K562 (cell line): ENCODE measurements at regions not wholly inside any gene's neighbourhood (a gene's known extent, or its start where the extent isn't known, plus 50 kb on each side); places are given as distances from the start of the nearest gene placed in this dataset.

Experiments used
- ATAC-seq: fragments of 200-7000 bp; cut with Tn5 transposase; 3 replicates; pipeline ENCODE4 v1.9.1; 2020; ENCODE audit warnings: moderate library complexity
- BruUV-seq: library from RNA; stranded (reverse); fragments of 400-500 nt; replicated peaks from 2 replicates; lab custom pipeline; 2021; lab: Mats Ljungman, UMichigan
- CTCF ChIA-PET: fragments of 300-600 bp; formaldehyde crosslinking; extraction: SDS; loops from one replicate; lab custom pipeline; 2021; ENCODE audit warnings: low intra/inter-chr PET ratio; lab: Yijun Ruan, JAX
- POLR2A ChIA-PET: fragments of 300-600, 350-650 bp; sonication (Branson Sonifier 250); formaldehyde crosslinking; extraction: SDS; loops from one replicate; lab custom pipeline; 2021; ENCODE audit warnings: antibody characterized with exemption, inconsistent platforms; lab: Yijun Ruan, JAX
- DNase-seq, 4 experiments: peaks; one replicate each; pipeline versions ENCODE4 v3.0.0 to v3.0.0-alpha.2; 2011 to 2018; ENCODE audit warnings: low spot score in 3 of 4, mixed read lengths in 3 of 4; ENCODE audit errors: extremely low read depth in 1 of 4
- FAIRE-seq: peaks from 2 replicates; lab custom pipeline; 2011; peaks lifted over from hg19 to GRCh38; lab: Jason Lieb, UNC
- H2AFZ ChIP-seq: 2 replicates; pipeline ENCODE4 v1.6.0; 2011; ENCODE audit warnings: low read depth, low read length, control low read depth, inconsistent platforms
- H3K27ac ChIP-seq: fragments of 200-600 bp; 3 replicates; pipeline ENCODE4 v1.8.0; 2011; ENCODE audit warnings: low read depth, mild to moderate bottlenecking, control low read depth, inconsistent platforms, low read length, moderate library complexity, mixed read lengths; ENCODE audit errors: extremely low read depth
- H3K27me3 ChIP-seq, 2 experiments: fragments of 300-600 bp in 1 of 2; 2 replicates in 1 of 2; 3 replicates in 1 of 2; pipeline versions ENCODE4 v1.6.0 to v1.8.0; 2011; ENCODE audit warnings: inconsistent platforms in 2 of 2, low read length in 2 of 2, mild to moderate bottlenecking in 1 of 2, mixed read lengths in 1 of 2, moderate library complexity in 1 of 2; ENCODE audit not compliant: control insufficient read depth in 2 of 2, insufficient read depth in 2 of 2
- H3K36me3 ChIP-seq: fragments of 300-600 bp; 3 replicates; pipeline ENCODE4 v1.8.0; 2011; ENCODE audit warnings: mild to moderate bottlenecking, low read length, inconsistent platforms; ENCODE audit not compliant: control insufficient read depth, insufficient read depth
- H3K4me1 ChIP-seq, 2 experiments: fragments of 200-600 bp in 1 of 2; replicated peaks in 1 of 2; 2 replicates in 1 of 2; 3 replicates in 1 of 2; pipeline versions ENCODE4 v1.5.1 to v1.8.0; 2011; ENCODE audit warnings: inconsistent platforms in 2 of 2, low read length in 2 of 2, mild to moderate bottlenecking in 1 of 2, mixed read lengths in 1 of 2, moderate library complexity in 1 of 2; ENCODE audit not compliant: control insufficient read depth in 2 of 2, insufficient read depth in 2 of 2
- H3K4me2 ChIP-seq: 2 replicates; pipeline ENCODE4 v1.6.1; 2011; ENCODE audit warnings: low read length, control low read depth, inconsistent platforms, mixed read lengths; ENCODE audit not compliant: insufficient read depth
- H3K4me3 ChIP-seq: fragments of 200-600 bp; sonication (generic), shearing (Covaris generic); 2 replicates; pipeline ENCODE4 v1.5.1; 2016; ENCODE audit warnings: control low read depth, inconsistent platforms
- H3K79me2 ChIP-seq: fragments of 200-600 bp; 3 replicates; pipeline ENCODE4 v1.8.0; 2011; ENCODE audit warnings: low read length, inconsistent platforms; ENCODE audit not compliant: control insufficient read depth, insufficient read depth
- H3K9ac ChIP-seq, 2 experiments: 2 replicates each; pipeline versions ENCODE4 v1.6.0 to v1.6.1; 2011; ENCODE audit warnings: low read depth in 2 of 2, low read length in 2 of 2, control low read depth in 1 of 2, inconsistent platforms in 1 of 2, mild to moderate bottlenecking in 1 of 2, mixed read lengths in 1 of 2; ENCODE audit not compliant: insufficient read depth in 1 of 2
- H3K9me1 ChIP-seq: one replicate; pipeline ENCODE4 v1.6.0; 2011; ENCODE audit warnings: inconsistent platforms, mild to moderate bottlenecking, low read length, moderate library complexity; ENCODE audit not compliant: control insufficient read depth, insufficient read depth
- H3K9me3 ChIP-seq: replicated peaks from 2 replicates; pipeline ENCODE4 v1.5.1; 2011; ENCODE audit warnings: low read depth, low read length, inconsistent platforms; ENCODE audit not compliant: control insufficient read depth, insufficient read depth
- H4K20me1 ChIP-seq: replicated peaks from 2 replicates; pipeline ENCODE4 v1.6.1; 2011; ENCODE audit warnings: low read length, inconsistent platforms, mixed read lengths; ENCODE audit not compliant: control insufficient read depth, insufficient read depth
- ARID2 ChIP-seq: fragments of 450-650 bp; IDR thresholded peaks from 2 replicates; pipeline ENCODE4 v1.6.1; 2017; ENCODE audit warnings: antibody characterized with exemption, mild to moderate bottlenecking
- ELF1 ChIP-seq: fragments of 200-800 bp; sonication (Bioruptor generic); IDR thresholded peaks from 2 replicates; pipeline ENCODE4 v1.6.1; 2016; ENCODE audit warnings: missing genetic modification characterization, missing compliant biosample characterization
- FOS ChIP-seq: IDR thresholded peaks from 3 replicates; pipeline ENCODE4 v1.6.1; 2011; ENCODE audit not compliant: insufficient read length; ENCODE audit errors: extremely low read depth
- HDAC1 ChIP-seq, 2 experiments: fragments of 450-650 bp; IDR thresholded peaks; 2 replicates each; pipeline ENCODE4 v1.6.1; 2016 to 2017; ENCODE audit warnings: inconsistent platforms in 1 of 2, mild to moderate bottlenecking in 1 of 2, moderate library complexity in 1 of 2
- HNRNPL ChIP-seq: fragments of 200-400 bp; formaldehyde crosslinking; IDR thresholded peaks from 2 replicates; pipeline ENCODE4 v1.6.1; 2017; ENCODE audit warnings: low read depth, mild to moderate bottlenecking, low read length
- HOXB6 ChIP-seq: fragments of 250-450 bp; sonication (Bioruptor Pico); IDR thresholded peaks from 2 replicates; pipeline ENCODE4 v1.5.1; 2022; ENCODE audit warnings: mild to moderate bottlenecking, borderline replicate concordance
- MAFK ChIP-seq: IDR thresholded peaks from 2 replicates; pipeline ENCODE4 v1.6.1; 2011; ENCODE audit warnings: low read length, improper control_type of control experiment
- PHB ChIP-seq: fragments of 250-450 bp; sonication (Bioruptor Pico); IDR thresholded peaks from 2 replicates; pipeline ENCODE4 v1.5.0; 2021
- PYGO2 ChIP-seq: fragments of 450-650 bp; IDR thresholded peaks from 2 replicates; pipeline ENCODE4 v1.6.1; 2016; ENCODE audit warnings: mild to moderate bottlenecking, missing genetic modification characterization, moderate library complexity, missing compliant biosample characterization
- RFX5 ChIP-seq: IDR thresholded peaks from 2 replicates; pipeline ENCODE4 v1.6.1; 2011; ENCODE audit warnings: low read depth, mild to moderate bottlenecking, improper control_type of control experiment, low read length
- ZNF12 ChIP-seq: sonication (generic); formaldehyde crosslinking; IDR thresholded peaks from 2 replicates; pipeline ENCODE4 v1.4.0; 2020; ENCODE audit warnings: mild to moderate bottlenecking, missing genetic modification reagents
- ZNF551 ChIP-seq: fragments of 250-450 bp; sonication (Bioruptor Pico); IDR thresholded peaks from 2 replicates; pipeline ENCODE4 v1.5.0; 2021; ENCODE audit warnings: mild to moderate bottlenecking, moderate library complexity
- WGBS: fragments of 100-300 bp; shearing (Covaris generic); methylation state at CpG from one replicate; pipeline ENCODE4 v1.1.6; 2016; ENCODE audit warnings: low coverage, mixed read lengths; ENCODE audit not compliant: insufficient coverage; ENCODE audit errors: missing lambda C conversion rate; 5-methylcytosine and 5-hydroxymethylcytosine counted together
- in situ Hi-C: fragments of 300-500 bp; cut with MboI; formaldehyde crosslinking; loops from 4 replicates; pipeline ENCODE4 v1.15.0; 2018; ENCODE audit warnings: inconsistent platforms, mixed read lengths
- intact Hi-C: fragments of 100-400 bp; cut with micrococcal nuclease; formaldehyde crosslinking; loops from 2 replicates; pipeline ENCODE4 v1.14.2; 2022
- TF ChIP-seq, protein P1 (sequence below): fragments of 450-650 bp; formaldehyde crosslinking; conservative IDR thresholded peaks from 2 replicates; pipeline ENCODE4 v1.4.0; 2022; ENCODE audit warnings: mild to moderate bottlenecking, missing genetic modification characterization
- TF ChIP-seq, protein P2 (sequence below): fragments of 450-650 bp; IDR thresholded peaks from 2 replicates; pipeline ENCODE4 v1.6.1; 2017; ENCODE audit warnings: antibody characterized with exemption, mild to moderate bottlenecking
- TF ChIP-seq, protein P3 (sequence below): sonication (generic); formaldehyde crosslinking; IDR thresholded peaks from 2 replicates; pipeline ENCODE4 v1.8.0; 2022; ENCODE audit warnings: missing genetic modification reagents, mild to moderate bottlenecking, moderate library complexity, borderline replicate concordance
- TF ChIP-seq, protein P4 (sequence below): fragments of 450-650 bp; IDR thresholded peaks from one replicate; pipeline ENCODE4 v1.6.1; 2018; ENCODE audit warnings: mild to moderate bottlenecking, moderate library complexity; ENCODE audit not compliant: partially characterized antibody

DNA sequence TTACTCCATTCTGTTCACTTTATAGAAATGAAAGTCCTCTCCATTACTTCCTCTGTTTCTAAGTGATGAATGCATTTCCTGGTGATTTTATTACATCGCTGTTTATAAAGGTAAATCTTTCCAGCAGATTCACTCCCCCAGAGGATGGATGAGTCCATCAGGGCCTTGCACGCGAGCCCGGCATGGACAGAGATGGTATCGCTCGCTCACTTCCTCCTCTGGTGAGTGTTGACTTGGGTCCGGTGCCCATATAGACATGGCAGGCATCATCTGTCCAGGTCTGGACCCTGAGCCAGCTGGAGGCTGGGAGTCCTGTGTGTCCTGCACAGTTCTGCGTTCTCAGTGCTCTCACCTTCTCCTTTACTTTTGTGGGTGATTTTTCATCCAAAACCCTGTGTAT, 733.6 kb upstream of the SALL3 start:
- 0% methylated on average over 7 of the region's 8 CpGs for WGBS
- FAIRE-seq, result no peak
- no peaks in the 10 kb centered on the region for H3K79me2 ChIP-seq
- H3K27me3 ChIP-seq, result peaks cover 0 to 26% of the 10 kb centered on the region in 2 experiments; a peak in 4 of 5 replicates
- no peak overlapping the region for H3K4me2 ChIP-seq
- H3K9me3 ChIP-seq, result no peaks in the 10 kb centered on the region
- BruUV-seq, result no TSS peak
- no peak overlapping the region for H2AFZ ChIP-seq
- H3K27ac ChIP-seq, result no peak overlapping the region
- H3K36me3 ChIP-seq, result no peaks in the 10 kb centered on the region
- no peak overlapping the region for H3K4me3 ChIP-seq
- TF ChIP-seq, protein P1, sequence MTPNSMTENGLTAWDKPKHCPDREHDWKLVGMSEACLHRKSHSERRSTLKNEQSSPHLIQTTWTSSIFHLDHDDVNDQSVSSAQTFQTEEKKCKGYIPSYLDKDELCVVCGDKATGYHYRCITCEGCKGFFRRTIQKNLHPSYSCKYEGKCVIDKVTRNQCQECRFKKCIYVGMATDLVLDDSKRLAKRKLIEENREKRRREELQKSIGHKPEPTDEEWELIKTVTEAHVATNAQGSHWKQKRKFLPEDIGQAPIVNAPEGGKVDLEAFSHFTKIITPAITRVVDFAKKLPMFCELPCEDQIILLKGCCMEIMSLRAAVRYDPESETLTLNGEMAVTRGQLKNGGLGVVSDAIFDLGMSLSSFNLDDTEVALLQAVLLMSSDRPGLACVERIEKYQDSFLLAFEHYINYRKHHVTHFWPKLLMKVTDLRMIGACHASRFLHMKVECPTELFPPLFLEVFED (CRISPR knock-in tag), result no peak
- TF ChIP-seq, protein P2, sequence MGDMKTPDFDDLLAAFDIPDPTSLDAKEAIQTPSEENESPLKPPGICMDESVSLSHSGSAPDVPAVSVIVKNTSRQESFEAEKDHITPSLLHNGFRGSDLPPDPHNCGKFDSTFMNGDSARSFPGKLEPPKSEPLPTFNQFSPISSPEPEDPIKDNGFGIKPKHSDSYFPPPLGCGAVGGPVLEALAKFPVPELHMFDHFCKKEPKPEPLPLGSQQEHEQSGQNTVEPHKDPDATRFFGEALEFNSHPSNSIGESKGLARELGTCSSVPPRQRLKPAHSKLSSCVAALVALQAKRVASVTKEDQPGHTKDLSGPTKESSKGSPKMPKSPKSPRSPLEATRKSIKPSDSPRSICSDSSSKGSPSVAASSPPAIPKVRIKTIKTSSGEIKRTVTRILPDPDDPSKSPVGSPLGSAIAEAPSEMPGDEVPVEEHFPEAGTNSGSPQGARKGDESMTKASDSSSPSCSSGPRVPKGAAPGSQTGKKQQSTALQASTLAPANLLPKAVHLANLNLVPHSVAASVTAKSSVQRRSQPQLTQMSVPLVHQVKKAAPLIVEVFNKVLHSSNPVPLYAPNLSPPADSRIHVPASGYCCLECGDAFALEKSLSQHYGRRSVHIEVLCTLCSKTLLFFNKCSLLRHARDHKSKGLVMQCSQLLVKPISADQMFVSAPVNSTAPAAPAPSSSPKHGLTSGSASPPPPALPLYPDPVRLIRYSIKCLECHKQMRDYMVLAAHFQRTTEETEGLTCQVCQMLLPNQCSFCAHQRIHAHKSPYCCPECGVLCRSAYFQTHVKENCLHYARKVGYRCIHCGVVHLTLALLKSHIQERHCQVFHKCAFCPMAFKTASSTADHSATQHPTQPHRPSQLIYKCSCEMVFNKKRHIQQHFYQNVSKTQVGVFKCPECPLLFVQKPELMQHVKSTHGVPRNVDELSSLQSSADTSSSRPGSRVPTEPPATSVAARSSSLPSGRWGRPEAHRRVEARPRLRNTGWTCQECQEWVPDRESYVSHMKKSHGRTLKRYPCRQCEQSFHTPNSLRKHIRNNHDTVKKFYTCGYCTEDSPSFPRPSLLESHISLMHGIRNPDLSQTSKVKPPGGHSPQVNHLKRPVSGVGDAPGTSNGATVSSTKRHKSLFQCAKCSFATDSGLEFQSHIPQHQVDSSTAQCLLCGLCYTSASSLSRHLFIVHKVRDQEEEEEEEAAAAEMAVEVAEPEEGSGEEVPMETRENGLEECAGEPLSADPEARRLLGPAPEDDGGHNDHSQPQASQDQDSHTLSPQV, result no peak
- no peak for TF ChIP-seq PYGO2 (tag)
- TF ChIP-seq MAFK, result no peak
- no peak for TF ChIP-seq PHB (CRISPR knock-in tag)
- no peak for TF ChIP-seq ELF1 (tag)
- no peak for TF ChIP-seq ZNF12
- TF ChIP-seq, protein P3, sequence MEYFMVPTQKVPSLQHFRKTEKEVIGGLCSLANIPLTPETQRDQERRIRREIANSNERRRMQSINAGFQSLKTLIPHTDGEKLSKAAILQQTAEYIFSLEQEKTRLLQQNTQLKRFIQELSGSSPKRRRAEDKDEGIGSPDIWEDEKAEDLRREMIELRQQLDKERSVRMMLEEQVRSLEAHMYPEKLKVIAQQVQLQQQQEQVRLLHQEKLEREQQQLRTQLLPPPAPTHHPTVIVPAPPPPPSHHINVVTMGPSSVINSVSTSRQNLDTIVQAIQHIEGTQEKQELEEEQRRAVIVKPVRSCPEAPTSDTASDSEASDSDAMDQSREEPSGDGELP, result no peak
- no peak for TF ChIP-seq HDAC1 (IDR thresholded peaks at IDR 0.05)
- TF ChIP-seq ARID2, result no peak
- no peak for TF ChIP-seq ZNF551 (CRISPR knock-in tag)
- TF ChIP-seq HNRNPL, result no peak
- no peak for TF ChIP-seq HOXB6 (CRISPR knock-in tag)
- TF ChIP-seq, protein P4, sequence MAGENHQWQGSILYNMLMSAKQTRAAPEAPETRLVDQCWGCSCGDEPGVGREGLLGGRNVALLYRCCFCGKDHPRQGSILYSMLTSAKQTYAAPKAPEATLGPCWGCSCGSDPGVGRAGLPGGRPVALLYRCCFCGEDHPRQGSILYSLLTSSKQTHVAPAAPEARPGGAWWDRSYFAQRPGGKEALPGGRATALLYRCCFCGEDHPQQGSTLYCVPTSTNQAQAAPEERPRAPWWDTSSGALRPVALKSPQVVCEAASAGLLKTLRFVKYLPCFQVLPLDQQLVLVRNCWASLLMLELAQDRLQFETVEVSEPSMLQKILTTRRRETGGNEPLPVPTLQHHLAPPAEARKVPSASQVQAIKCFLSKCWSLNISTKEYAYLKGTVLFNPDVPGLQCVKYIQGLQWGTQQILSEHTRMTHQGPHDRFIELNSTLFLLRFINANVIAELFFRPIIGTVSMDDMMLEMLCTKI, result no peak
- TF ChIP-seq RFX5, result no peak
- TF ChIP-seq FOS, result no peak
- CTCF ChIA-PET, result no interaction called here
- intact Hi-C loops, result no loop called here
- no peak overlapping the region for H3K9ac ChIP-seq
- no peaks in the 10 kb centered on the region for H3K4me1 ChIP-seq
- no peak for DNase-seq
- no peak for ATAC-seq
- in situ Hi-C loops, result no loop called here
- no peaks in the 10 kb centered on the region for H3K9me1 ChIP-seq
- no peaks in the 10 kb centered on the region for H4K20me1 ChIP-seq
- POLR2A ChIA-PET, result no interaction called here
